AG04450 (cell line): ENCODE measurements at regions not wholly inside any gene's neighbourhood (a gene's known extent, or its start where the extent isn't known, plus 50 kb on each side); places are given as distances from the start of the nearest gene placed in this dataset.

Experiments used
- CTCF ChIA-PET: fragments of 300-600, 350-600 bp; formaldehyde crosslinking; extraction: SDS; loops from one replicate; lab custom pipeline; 2022; ENCODE audit warnings: antibody characterized with exemption, inconsistent platforms; lab: Charles Lee
- POLR2A ChIA-PET: fragments of 350-600 bp; formaldehyde crosslinking; extraction: SDS; loops from one replicate; lab custom pipeline; 2021; ENCODE audit warnings: antibody characterized with exemption, inconsistent platforms; lab: Yijun Ruan, JAX
- DNase-seq: peaks from one replicate; pipeline ENCODE4 v3.0.0-alpha.2; 2011; ENCODE audit warnings: low read depth, low spot score
- H3K27ac ChIP-seq: one replicate; pipeline ENCODE4 v1.5.1; 2012; ENCODE audit warnings: low read depth, low read length, control low read depth
- H3K27me3 ChIP-seq: one replicate; pipeline ENCODE4 v1.6.0; 2012; ENCODE audit warnings: low read length; ENCODE audit not compliant: control insufficient read depth, insufficient read depth
- H3K4me3 ChIP-seq: 2 replicates; pipeline ENCODE4 v1.5.1; 2011; ENCODE audit warnings: mild to moderate bottlenecking, low read depth, low read length, control low read depth
- H3K9me3 ChIP-seq: 2 replicates; pipeline ENCODE4 v1.5.1; 2012; ENCODE audit warnings: low read length; ENCODE audit not compliant: control insufficient read depth, insufficient read depth
- TF ChIP-seq, protein P1 (sequence below): IDR thresholded peaks from 2 replicates; pipeline ENCODE4 v1.5.1; 2011; ENCODE audit warnings: low read depth, low read length, control low read depth, inconsistent platforms

- no peak for DNase-seq
- H3K4me3 ChIP-seq, result no peak overlapping the region
- no peak overlapping the region for H3K27ac ChIP-seq
- TF ChIP-seq, protein P1, sequence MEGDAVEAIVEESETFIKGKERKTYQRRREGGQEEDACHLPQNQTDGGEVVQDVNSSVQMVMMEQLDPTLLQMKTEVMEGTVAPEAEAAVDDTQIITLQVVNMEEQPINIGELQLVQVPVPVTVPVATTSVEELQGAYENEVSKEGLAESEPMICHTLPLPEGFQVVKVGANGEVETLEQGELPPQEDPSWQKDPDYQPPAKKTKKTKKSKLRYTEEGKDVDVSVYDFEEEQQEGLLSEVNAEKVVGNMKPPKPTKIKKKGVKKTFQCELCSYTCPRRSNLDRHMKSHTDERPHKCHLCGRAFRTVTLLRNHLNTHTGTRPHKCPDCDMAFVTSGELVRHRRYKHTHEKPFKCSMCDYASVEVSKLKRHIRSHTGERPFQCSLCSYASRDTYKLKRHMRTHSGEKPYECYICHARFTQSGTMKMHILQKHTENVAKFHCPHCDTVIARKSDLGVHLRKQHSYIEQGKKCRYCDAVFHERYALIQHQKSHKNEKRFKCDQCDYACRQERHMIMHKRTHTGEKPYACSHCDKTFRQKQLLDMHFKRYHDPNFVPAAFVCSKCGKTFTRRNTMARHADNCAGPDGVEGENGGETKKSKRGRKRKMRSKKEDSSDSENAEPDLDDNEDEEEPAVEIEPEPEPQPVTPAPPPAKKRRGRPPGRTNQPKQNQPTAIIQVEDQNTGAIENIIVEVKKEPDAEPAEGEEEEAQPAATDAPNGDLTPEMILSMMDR, result no peak
- H3K9me3 ChIP-seq, result no peaks in the 10 kb centered on the region
- ChIA-PET POLR2A (interaction anchor here (1.7 kb wide), 1 partner anchor 143 kb away, joined by 6 read pairs; no protein-coding TSS in a partner anchor), CTCF (interaction anchor here (0.5 to 1.5 kb wide), 4 partner anchors 18 to 305 kb away, joined by 3 read pairs; no protein-coding TSS in a partner anchor)
- H3K27me3 ChIP-seq, result no peaks in the 10 kb centered on the region
Observed at GRCh38 chr5:111855356-111855755, 98.4 kb upstream of the NREP start.

GRCh38 chr5:111854186-111854585, 97.2 kb upstream of the NREP start:
- H3K27ac ChIP-seq, result no peak overlapping the region
- POLR2A ChIA-PET, result no interaction called here
- DNase-seq, result no peak
- TF ChIP-seq, protein P1, result no peak
- no peak overlapping the region for H3K4me3 ChIP-seq
- no peaks in the 10 kb centered on the region for H3K9me3 ChIP-seq
- CTCF ChIA-PET, result interaction anchor here (1.1 to 1.5 kb wide), 3 partner anchors 17 to 323 kb away, joined by 3 to 6 read pairs (median 3); no protein-coding TSS in a partner anchor
- H3K27me3 ChIP-seq, result no peaks in the 10 kb centered on the region

- Histone ChIP-seq H3K9me3 (no peaks in the 10 kb centered on the region), H3K27ac (no peak overlapping the region), H3K4me3 (no peak overlapping the region), H3K27me3 (no peaks in the 10 kb centered on the region)
- TF ChIP-seq, protein P1, result no peak
- POLR2A ChIA-PET, result interaction anchor here (0.6 kb wide), 1 partner anchor 356 kb away, joined by 3 read pairs; no protein-coding TSS in a partner anchor
- DNase-seq, result no peak
- CTCF ChIA-PET, result interaction anchor here (1.1 to 1.5 kb wide), 2 partner anchors 16 to 322 kb away, joined by 3 to 6 read pairs; no protein-coding TSS in a partner anchor
Observed at GRCh38 chr5:111853748-111854147, 96.8 kb upstream of the NREP start.

DNA sequence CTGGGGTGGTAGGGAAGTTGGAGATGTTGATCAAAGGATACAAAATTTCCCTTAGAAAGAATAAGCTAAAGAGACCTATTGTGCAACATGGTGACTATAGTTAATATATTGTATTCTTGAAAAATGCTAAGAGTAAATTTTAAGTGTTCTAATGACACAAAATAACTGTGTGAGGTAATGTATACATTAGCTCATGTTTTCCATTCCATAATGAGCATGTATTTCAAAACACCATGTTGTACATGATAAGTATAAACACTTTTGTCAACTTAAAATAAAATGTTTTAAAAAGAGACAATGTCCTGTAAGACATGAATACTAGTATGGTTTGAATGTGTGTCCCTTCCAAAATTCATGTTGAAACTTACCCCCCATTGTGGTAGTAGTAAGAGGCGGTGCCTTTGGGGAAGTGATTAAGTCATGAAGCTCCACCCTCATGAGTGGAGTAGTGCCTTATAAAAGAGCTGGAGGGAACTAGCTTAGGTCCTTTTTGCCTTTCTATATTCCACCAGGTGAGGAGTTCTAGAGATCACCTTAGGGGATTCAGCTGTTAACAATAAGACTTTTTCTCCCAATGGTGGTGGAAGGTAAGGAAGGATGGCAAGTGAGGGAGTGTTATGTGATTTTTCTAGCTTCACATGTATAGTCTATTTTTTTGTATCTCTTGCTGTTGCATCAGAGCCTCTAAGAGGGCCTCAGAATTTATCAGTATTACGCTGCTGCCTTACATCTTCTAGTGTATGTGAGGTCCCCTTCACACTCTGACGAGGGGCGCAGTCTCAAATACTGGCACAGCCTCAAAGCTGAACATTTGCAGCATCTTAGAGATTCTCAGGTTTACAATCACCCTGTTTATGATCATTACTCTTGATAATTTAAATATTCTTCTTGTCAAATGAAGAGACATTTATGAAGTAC, 94.9 kb upstream of the NREP start:
- Histone ChIP-seq H3K9me3 (no peaks in the 10 kb centered on the region), H3K4me3 (no peak overlapping the region), H3K27ac (no peak overlapping the region), H3K27me3 (no peaks in the 10 kb centered on the region)
- TF ChIP-seq, protein P1, result no peak
- CTCF ChIA-PET, result interaction anchor here (0.6 kb wide), 1 partner anchor 323 kb away, joined by 3 read pairs; no protein-coding TSS in a partner anchor
- DNase-seq, result no peak
- POLR2A ChIA-PET, result interaction anchor here (0.9 kb wide), 1 partner anchor 94 kb away, joined by 5 read pairs; no protein-coding TSS in a partner anchor
